ENCODE measurements at regions not wholly inside any gene's neighbourhood (a gene's known extent, or its start where the extent isn't known, plus 50 kb on each side); places are given as distances from the start of the nearest gene placed in this dataset.

GRCh38 chr2:20107776-20108175, 56.3 kb upstream of the LAPTM4A start:
- H3K27me3 ChIP-seq, result no peaks in the 10 kb centered on the region

GRCh38 chr2:20107352-20107751, 55.9 kb upstream of the LAPTM4A start:
- Histone ChIP-seq H3K9me3 (replicated peaks in 1 of 11) (peaks cover 14 to 25% (median 19%) of the 10 kb centered on the region in 11 experiments), H3K4me3 (no peak overlapping the region), H3K27ac (no peak overlapping the region), H3K4me1 (peaks cover 19 to 37% (median 22%) of the 10 kb centered on the region in 10 experiments), H3K9ac (no peak overlapping the region), H3K27me3 (no peaks in the 10 kb centered on the region), H4K20me1 (no peaks in the 10 kb centered on the region), H3K4me2 (no peak overlapping the region), H3K36me3 (no peaks in the 10 kb centered on the region)
- no peak for TF ChIP-seq Cebpa-rat (IDR thresholded peaks at IDR 0.05)

More at GRCh38 chr2:20107776-20108175, 56.3 kb upstream of the LAPTM4A start:
- Histone ChIP-seq H3K9me3 (replicated peaks in 1 of 11) (peaks cover 10 to 20% (median 14%) of the 10 kb centered on the region in 11 experiments; a peak in 21 of 22 replicates), H3K9ac (no peak overlapping the region), H4K20me1 (no peaks in the 10 kb centered on the region), H3K36me3 (no peaks in the 10 kb centered on the region), H3K27ac (peak overlapping the region in 2 of 11 experiments; percentile 23 to 30; a peak in 1 of 22 replicates), H3K4me1 (peaks cover 20 to 37% (median 24%) of the 10 kb centered on the region in 10 experiments), H3K4me2 (no peak overlapping the region; a peak in 1 of 22 replicates), H3K4me3 (no peak overlapping the region)
- TF ChIP-seq Cebpa-rat (IDR thresholded peaks at IDR 0.05), result no peak

- H3K27me3 ChIP-seq, result no peaks in the 10 kb centered on the region
- peaks cover 20 to 31% (median 25%) of the 10 kb centered on the region in 11 experiments for H3K9me3 ChIP-seq (replicated peaks in 1 of 11)
- no peak overlapping the region for H3K4me3 ChIP-seq
- no peak for TF ChIP-seq Cebpa-rat (IDR thresholded peaks at IDR 0.05)
- H3K27ac ChIP-seq, result no peak overlapping the region
- no peak overlapping the region for H3K9ac ChIP-seq
- no peaks in the 10 kb centered on the region for H4K20me1 ChIP-seq
- no peaks in the 10 kb centered on the region for H3K36me3 ChIP-seq
- H3K4me1 ChIP-seq, result peaks cover 13 to 32% (median 18%) of the 10 kb centered on the region in 10 experiments
- H3K4me2 ChIP-seq, result no peak overlapping the region
These were observed 55.3 kb upstream of the LAPTM4A start for GRCh38 chr2:20106746-20107145.

GRCh38 chr2:20104900-20105545, 53.6 kb upstream of the LAPTM4A start:
- Histone ChIP-seq H4K20me1 (no peaks in the 10 kb centered on the region), H3K36me3 (no peaks in the 10 kb centered on the region), H3K4me3 (no peak overlapping the region), H3K9ac (no peak overlapping the region), H3K9me3 (replicated peaks in 1 of 11) (peaks cover 22 to 40% (median 29%) of the 10 kb centered on the region in 11 experiments), H3K4me1 (peaks cover 0 to 29% (median 4%) of the 10 kb centered on the region in 10 experiments; a peak in 9 of 20 replicates), H3K27me3 (no peaks in the 10 kb centered on the region), H3K27ac (no peak overlapping the region), H3K4me2 (no peak overlapping the region)
- TF ChIP-seq Cebpa-rat (IDR thresholded peaks at IDR 0.05), result no peak

- Histone ChIP-seq H3K36me3 (no peaks in the 10 kb centered on the region), H4K20me1 (no peaks in the 10 kb centered on the region), H3K4me3 (no peak overlapping the region), H3K4me2 (no peak overlapping the region), H3K9ac (no peak overlapping the region), H3K27ac (no peak overlapping the region), H3K4me1 (peaks cover 0 to 22% (median 1%) of the 10 kb centered on the region in 10 experiments; a peak in 9 of 20 replicates), H3K27me3 (no peaks in the 10 kb centered on the region), H3K9me3 (replicated peaks in 1 of 11) (peaks cover 22 to 40% (median 29%) of the 10 kb centered on the region in 11 experiments)
- no peak for TF ChIP-seq Cebpa-rat (IDR thresholded peaks at IDR 0.05)
These were observed 52.1 kb upstream of the LAPTM4A start for GRCh38 chr2:20103530-20103929.

All from BLaER1 treated with 17β-estradiol and CSF1 and Interleukin-3, amounts not matched to agents 10 nM and 100 nM (cell line).